Suprapubic skin (tissue), 4 donors: ENCODE measurements at regions not wholly inside any gene's neighbourhood (a gene's known extent, or its start where the extent isn't known, plus 50 kb on each side); places are given as distances from the start of the nearest gene placed in this dataset.

ENCODE experiments used
- DNase-seq, 2 donors: peaks; one replicate each; pipeline ENCODE4 v3.0.0-alpha.2; 2019; ENCODE audit warnings: low spot score in 2 of 2
- H3K27ac ChIP-seq: fragments of 200-600 bp; sonication (generic); one replicate; pipeline ENCODE4 v1.5.1; 2019
- H3K27me3 ChIP-seq: fragments of 200-600 bp; sonication (generic); one replicate; pipeline ENCODE4 v1.5.1; 2019
- H3K36me3 ChIP-seq: fragments of 200-600 bp; sonication (generic); one replicate; pipeline ENCODE4 v1.5.1; 2019
- H3K4me1 ChIP-seq: fragments of 200-600 bp; sonication (generic); one replicate; pipeline ENCODE4 v1.5.1; 2019
- H3K4me3 ChIP-seq: fragments of 200-600 bp; sonication (generic); one replicate; pipeline ENCODE4 v1.5.1; 2019; ENCODE audit warnings: mild to moderate bottlenecking
- H3K9me3 ChIP-seq: fragments of 200-600 bp; sonication (generic); one replicate; pipeline ENCODE4 v1.5.1; 2019
- CTCF ChIP-seq, 2 donors: fragments of 200-600 bp in 1 of 2; fragments of 450-650 bp in 1 of 2; sonication (generic) in 1 of 2; IDR thresholded peaks; one replicate each; pipeline ENCODE4 v1.5.1; 2016 to 2019; ENCODE audit warnings: antibody characterized with exemption in 2 of 2, mild to moderate bottlenecking in 1 of 2, moderate library complexity in 1 of 2
- EP300 ChIP-seq: sonication (generic); formaldehyde crosslinking; IDR thresholded peaks from one replicate; pipeline ENCODE4 v1.6.1; 2017; ENCODE audit warnings: antibody characterized with exemption
- POLR2A ChIP-seq, 2 donors: fragments of 450-650 bp; IDR thresholded peaks; one replicate each; pipeline ENCODE4 v1.6.1; 2017; ENCODE audit warnings: antibody characterized with exemption in 2 of 2, mild to moderate bottlenecking in 2 of 2, moderate library complexity in 2 of 2
- POLR2AphosphoS5 ChIP-seq, 3 donors: sonication (generic); formaldehyde crosslinking; IDR thresholded peaks; one replicate each; pipeline ENCODE4 v1.6.1; 2017; ENCODE audit warnings: antibody characterized with exemption in 3 of 3
- WGBS: methylation state at CpG from one replicate; pipeline ENCODE4 v1.1.5; 2018; 5-methylcytosine and 5-hydroxymethylcytosine counted together

GRCh38 chr10:10630281-10630680 lies 387.4 kb upstream of the CELF2 start:
- Histone ChIP-seq H3K9me3 (no peaks in the 10 kb centered on the region), H3K4me1 (no peaks in the 10 kb centered on the region), H3K4me3 (no peak overlapping the region), H3K27ac (no peak overlapping the region), H3K36me3 (no peaks in the 10 kb centered on the region), H3K27me3 (no peaks in the 10 kb centered on the region)
- TF ChIP-seq POLR2AphosphoS5 (IDR thresholded peaks at IDR 0.05) (no peak), CTCF (IDR thresholded peaks at IDR 0.05) (no peak), EP300 (no peak), POLR2A (IDR thresholded peaks at IDR 0.05) (no peak)
- DNase-seq: no peak
- 61% methylated on average over 3 of the region's 3 CpGs for WGBS

- TF ChIP-seq CTCF (IDR thresholded peaks at IDR 0.05) (no peak), EP300 (no peak), POLR2A (IDR thresholded peaks at IDR 0.05) (no peak), POLR2AphosphoS5 (IDR thresholded peaks at IDR 0.05) (no peak)
- no peaks in the 10 kb centered on the region for H3K27me3 ChIP-seq
- H3K4me1 ChIP-seq: no peaks in the 10 kb centered on the region
- no peaks in the 10 kb centered on the region for H3K36me3 ChIP-seq
- H3K4me3 ChIP-seq: no peak overlapping the region
- H3K27ac ChIP-seq: no peak overlapping the region
- no peak for DNase-seq
- no peaks in the 10 kb centered on the region for H3K9me3 ChIP-seq
- 65% methylated on average over 4 of the region's 4 CpGs for WGBS
Observed at GRCh38 chr10:10630782-10631181, 386.9 kb upstream of the CELF2 start.

- no peak overlapping the region for H3K4me3 ChIP-seq
- TF ChIP-seq EP300: no peak
- DNase-seq: no peak
- no peaks in the 10 kb centered on the region for H3K9me3 ChIP-seq
- H3K27ac ChIP-seq: no peak overlapping the region
- no peaks in the 10 kb centered on the region for H3K27me3 ChIP-seq
- no peaks in the 10 kb centered on the region for H3K4me1 ChIP-seq
- no peaks in the 10 kb centered on the region for H3K36me3 ChIP-seq
- WGBS: 43% methylated on average over 1 of the region's 1 CpG
Observed at GRCh38 chr10:10642189-10642588, 375.5 kb upstream of the CELF2 start.

- TF ChIP-seq POLR2AphosphoS5 (IDR thresholded peaks at IDR 0.05) (no peak), CTCF (IDR thresholded peaks at IDR 0.05) (no peak), POLR2A (IDR thresholded peaks at IDR 0.05) (no peak), EP300 (no peak)
- Histone ChIP-seq H3K9me3 (no peaks in the 10 kb centered on the region), H3K36me3 (no peaks in the 10 kb centered on the region), H3K27me3 (no peaks in the 10 kb centered on the region), H3K4me1 (no peaks in the 10 kb centered on the region), H3K27ac (no peak overlapping the region), H3K4me3 (no peak overlapping the region)
- DNase-seq: no peak
- 31% methylated on average over 2 of the region's 2 CpGs for WGBS
Observed at GRCh38 chr10:10642751-10643150, 374.9 kb upstream of the CELF2 start.

- no peak for TF ChIP-seq CTCF (IDR thresholded peaks at IDR 0.05)
- no peak for TF ChIP-seq POLR2AphosphoS5 (IDR thresholded peaks at IDR 0.05)
- no peak for TF ChIP-seq EP300
- no peak for TF ChIP-seq POLR2A (IDR thresholded peaks at IDR 0.05)
- Histone ChIP-seq H3K27ac (no peak overlapping the region), H3K4me3 (no peak overlapping the region)
Observed at GRCh38 chr10:10644008-10644646, 373.5 kb upstream of the CELF2 start.

More at GRCh38 chr10:10644008-10644646, 373.5 kb upstream of the CELF2 start:
- WGBS: 48% methylated on average over 5 of the region's 5 CpGs
- no peak for DNase-seq
- H3K4me1 ChIP-seq: no peaks in the 10 kb centered on the region
- H3K9me3 ChIP-seq: no peaks in the 10 kb centered on the region
- no peaks in the 10 kb centered on the region for H3K27me3 ChIP-seq
- H3K36me3 ChIP-seq: no peaks in the 10 kb centered on the region
